ENCODE measurements at regions not wholly inside any gene's neighbourhood (a gene's known extent, or its start where the extent isn't known, plus 50 kb on each side); places are given as distances from the start of the nearest gene placed in this dataset.
A peak's percentile ranks its signal among the peaks of the same experiment; 100 is the strongest.

DNA sequence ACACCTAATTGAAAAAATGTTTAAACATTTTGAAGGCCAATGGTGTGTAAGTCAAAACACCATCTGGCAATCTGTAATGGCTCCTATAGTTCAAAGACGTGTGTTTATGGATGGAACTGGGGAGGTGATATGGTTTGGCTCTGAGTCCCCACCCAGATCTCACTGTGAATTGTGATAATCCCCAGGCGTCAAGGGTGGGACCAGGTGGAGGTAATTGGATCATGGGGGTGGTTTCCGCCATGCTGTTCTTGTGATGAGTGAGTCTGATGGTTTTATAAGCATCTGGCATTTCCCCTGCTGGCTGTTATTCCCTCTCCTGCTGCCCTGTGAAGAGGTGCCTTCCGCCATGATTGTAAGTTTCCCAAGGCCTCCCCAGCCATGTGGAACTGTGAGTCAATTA lies 52.2 kb downstream of the ADRA2C start:
- intact Hi-C loops (cut with DNase I), result no loop called here
- TF ChIP-seq, protein P1, sequence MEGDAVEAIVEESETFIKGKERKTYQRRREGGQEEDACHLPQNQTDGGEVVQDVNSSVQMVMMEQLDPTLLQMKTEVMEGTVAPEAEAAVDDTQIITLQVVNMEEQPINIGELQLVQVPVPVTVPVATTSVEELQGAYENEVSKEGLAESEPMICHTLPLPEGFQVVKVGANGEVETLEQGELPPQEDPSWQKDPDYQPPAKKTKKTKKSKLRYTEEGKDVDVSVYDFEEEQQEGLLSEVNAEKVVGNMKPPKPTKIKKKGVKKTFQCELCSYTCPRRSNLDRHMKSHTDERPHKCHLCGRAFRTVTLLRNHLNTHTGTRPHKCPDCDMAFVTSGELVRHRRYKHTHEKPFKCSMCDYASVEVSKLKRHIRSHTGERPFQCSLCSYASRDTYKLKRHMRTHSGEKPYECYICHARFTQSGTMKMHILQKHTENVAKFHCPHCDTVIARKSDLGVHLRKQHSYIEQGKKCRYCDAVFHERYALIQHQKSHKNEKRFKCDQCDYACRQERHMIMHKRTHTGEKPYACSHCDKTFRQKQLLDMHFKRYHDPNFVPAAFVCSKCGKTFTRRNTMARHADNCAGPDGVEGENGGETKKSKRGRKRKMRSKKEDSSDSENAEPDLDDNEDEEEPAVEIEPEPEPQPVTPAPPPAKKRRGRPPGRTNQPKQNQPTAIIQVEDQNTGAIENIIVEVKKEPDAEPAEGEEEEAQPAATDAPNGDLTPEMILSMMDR (IDR thresholded peaks at IDR 0.05), result no peak
- no peak for TF ChIP-seq POLR2A (IDR thresholded peaks at IDR 0.05)
- no peak overlapping the region for H3K4me3 ChIP-seq
- no peak for ATAC-seq
- no peaks in the 10 kb centered on the region for H3K27me3 ChIP-seq
- H3K4me1 ChIP-seq, result peaks cover 0 to 5% (median 2%) of the 10 kb centered on the region in 4 donors
- H3K36me3 ChIP-seq, result no peaks in the 10 kb centered on the region
- WGBS (ENCODE audit: insufficient coverage, low coverage, low lambda C conversion rate, missing lambda C conversion rate), result 71% methylated on average over 3 of the region's 4 CpGs
- no peaks in the 10 kb centered on the region for H3K9me3 ChIP-seq
- peak in 1 of 3 donors; percentile 7 for DNase-seq
- no peak overlapping the region for H3K27ac ChIP-seq

- intact Hi-C loops (cut with DNase I), result no loop called here
- no peaks in the 10 kb centered on the region for H3K36me3 ChIP-seq
- WGBS (ENCODE audit: insufficient coverage, low coverage, low lambda C conversion rate, missing lambda C conversion rate), result 51% methylated on average over 6 of the region's 17 CpGs
- no peaks in the 10 kb centered on the region for H3K9me3 ChIP-seq
- peaks cover 0 to 5% (median 2%) of the 10 kb centered on the region in 4 donors for H3K4me1 ChIP-seq
- H3K27me3 ChIP-seq, result no peaks in the 10 kb centered on the region
- H3K4me3 ChIP-seq, result no peak overlapping the region
- ATAC-seq (peak in 3 of 4 donors; percentile 70 to 77 (median 71)), DNase-seq (peak in 2 of 3 donors; percentile 8 to 22)
- TF ChIP-seq, protein P1 (IDR thresholded peaks at IDR 0.05), result no peak
- TF ChIP-seq POLR2A (IDR thresholded peaks at IDR 0.05), result no peak
- H3K27ac ChIP-seq, result no peak overlapping the region
These were observed 53.2 kb downstream of the ADRA2C start for GRCh38 chr4:3819210-3819919.

GRCh38 chr4:3820016-3820805 lies 54.0 kb downstream of the ADRA2C start:
- intact Hi-C loops (cut with DNase I), result no loop called here
- Histone ChIP-seq H3K27me3 (no peaks in the 10 kb centered on the region), H3K4me1 (peaks cover 0 to 5% (median 2%) of the 10 kb centered on the region in 4 donors), H3K9me3 (no peaks in the 10 kb centered on the region), H3K4me3 (no peak overlapping the region), H3K36me3 (no peaks in the 10 kb centered on the region), H3K27ac (no peak overlapping the region)
- no peak for ATAC-seq
- DNase-seq, result peak in 2 of 3 donors; percentile 13 to 38
- WGBS (ENCODE audit: insufficient coverage, low coverage, low lambda C conversion rate, missing lambda C conversion rate), result 52% methylated on average over 3 of the region's 14 CpGs
- TF ChIP-seq, protein P1 (IDR thresholded peaks at IDR 0.05), result no peak
- TF ChIP-seq POLR2A (IDR thresholded peaks at IDR 0.05), result no peak

DNA sequence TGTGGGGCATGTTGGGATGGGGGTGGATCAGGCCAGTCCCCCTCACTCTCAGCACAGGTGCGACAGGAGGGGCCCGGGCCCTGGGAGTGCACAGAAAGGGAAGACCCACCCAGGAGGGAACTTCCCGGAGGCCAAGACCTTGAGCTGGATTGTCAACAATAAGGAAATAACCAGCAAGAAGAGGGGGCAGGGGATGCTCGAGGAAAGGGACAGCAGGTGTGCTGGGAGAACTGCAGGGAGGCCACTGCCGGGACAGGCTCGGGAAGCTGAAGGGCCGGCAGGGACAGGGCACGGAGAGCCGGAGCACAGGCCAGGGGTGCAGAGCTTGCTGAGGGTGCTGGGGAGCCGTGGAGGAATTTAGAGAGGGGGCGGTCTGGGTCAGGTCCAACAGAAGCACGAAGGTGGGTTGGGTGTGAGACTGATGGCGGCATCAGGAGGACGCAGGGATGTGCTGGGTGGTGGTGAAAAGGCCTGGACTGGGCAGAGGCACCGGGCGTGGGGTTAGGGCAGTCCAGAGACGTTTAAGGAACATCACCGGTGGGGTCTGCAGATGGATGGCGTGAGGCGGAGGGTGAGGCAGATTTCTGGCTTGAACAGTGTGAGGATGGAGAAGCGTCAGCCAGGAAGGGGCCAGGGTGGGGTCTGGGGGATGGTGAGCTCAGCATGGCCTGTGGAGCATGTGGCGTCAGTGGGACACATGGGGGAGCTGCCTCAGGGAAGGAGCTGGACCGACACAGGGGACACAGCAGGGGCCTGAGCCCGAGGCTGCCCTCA lies 54.8 kb downstream of the ADRA2C start:
- H3K4me1 ChIP-seq, result peaks cover 0 to 11% (median 2%) of the 10 kb centered on the region in 4 donors
- intact Hi-C loops (cut with DNase I), result no loop called here
- 85% methylated on average over 13 of the region's 24 CpGs for WGBS (ENCODE audit: insufficient coverage, low coverage, low lambda C conversion rate, missing lambda C conversion rate)
- H3K4me3 ChIP-seq, result no peak overlapping the region
- no peak for ATAC-seq
- no peaks in the 10 kb centered on the region for H3K27me3 ChIP-seq
- H3K9me3 ChIP-seq, result no peaks in the 10 kb centered on the region
- TF ChIP-seq, protein P1 (IDR thresholded peaks at IDR 0.05), result no peak
- no peak for TF ChIP-seq POLR2A (IDR thresholded peaks at IDR 0.05)
- no peaks in the 10 kb centered on the region for H3K36me3 ChIP-seq
- no peak overlapping the region for H3K27ac ChIP-seq
- peak in 1 of 3 donors; percentile 39 for DNase-seq

Data from right lobe of liver (tissue), 6 donors.